BLaER1 (cell line): ENCODE measurements at regions not wholly inside any gene's neighbourhood (a gene's known extent, or its start where the extent isn't known, plus 50 kb on each side); places are given as distances from the start of the nearest gene placed in this dataset.
A peak's percentile ranks its signal among the peaks of the same experiment; 100 is the strongest.

Experiments
- H3K27ac ChIP-seq: shearing (Covaris generic); formaldehyde crosslinking; 2 replicates; pipeline ENCODE4 v1.8.1; 2022
- H3K27me3 ChIP-seq: shearing (Covaris generic); formaldehyde crosslinking; 2 replicates; pipeline ENCODE4 v1.8.1; 2022
- H3K36me3 ChIP-seq: shearing (Covaris generic); formaldehyde crosslinking; 2 replicates; pipeline ENCODE4 v1.8.1; 2022
- H3K4me1 ChIP-seq: shearing (Covaris generic); formaldehyde crosslinking; 2 replicates; pipeline ENCODE4 v1.8.1; 2022
- H3K4me2 ChIP-seq: shearing (Covaris generic); formaldehyde crosslinking; 2 replicates; pipeline ENCODE4 v1.8.1; 2022
- H3K4me3 ChIP-seq: shearing (Covaris generic); formaldehyde crosslinking; 2 replicates; pipeline ENCODE4 v1.8.1; 2022
- H3K9ac ChIP-seq: shearing (Covaris generic); formaldehyde crosslinking; 2 replicates; pipeline ENCODE4 v1.8.1; 2022
- H3K9me3 ChIP-seq: shearing (Covaris generic); formaldehyde crosslinking; 2 replicates; pipeline ENCODE4 v1.8.1; 2022
- H4K20me1 ChIP-seq: shearing (Covaris generic); formaldehyde crosslinking; 2 replicates; pipeline ENCODE4 v1.8.1; 2022
- Cebpa-rat ChIP-seq: shearing (Covaris generic); IDR thresholded peaks from 2 replicates; pipeline ENCODE4 v1.8.1; 2022

- Histone ChIP-seq H3K27me3 (peaks cover 5% of the 10 kb centered on the region; the same call in 1 of the 2 replicates), H3K4me2 (no peak overlapping the region), H4K20me1 (peaks cover 23% of the 10 kb centered on the region; the same call in 1 of the 2 replicates), H3K4me3 (no peak overlapping the region), H3K36me3 (no peaks in the 10 kb centered on the region), H3K9ac (no peak overlapping the region), H3K9me3 (no peaks in the 10 kb centered on the region), H3K27ac (no peak overlapping the region), H3K4me1 (peaks cover 64% of the 10 kb centered on the region)
- TF ChIP-seq Cebpa-rat = no peak
Measured at GRCh38 chr22:49302150-49302460, 525.6 kb downstream of the BRD1 start.

- TF ChIP-seq Cebpa-rat = no peak
- Histone ChIP-seq H4K20me1 (peaks cover 18% of the 10 kb centered on the region; the same call in 1 of the 2 replicates), H3K4me3 (no peak overlapping the region), H3K4me1 (peaks cover 58% of the 10 kb centered on the region), H3K36me3 (no peaks in the 10 kb centered on the region), H3K4me2 (peak overlapping the region; percentile 89), H3K27ac (no peak overlapping the region), H3K9me3 (no peaks in the 10 kb centered on the region), H3K27me3 (peaks cover 5% of the 10 kb centered on the region; the same call in 1 of the 2 replicates), H3K9ac (no peak overlapping the region)
Measured at GRCh38 chr22:49301398-49302149, 526.1 kb downstream of the BRD1 start.

- Histone ChIP-seq H3K9me3 (peaks cover 2% of the 10 kb centered on the region; the same call in 1 of the 2 replicates), H3K4me1 (peaks cover 52% of the 10 kb centered on the region), H4K20me1 (peaks cover 12% of the 10 kb centered on the region; the same call in 1 of the 2 replicates), H3K4me3 (no peak overlapping the region), H3K27me3 (peaks cover 2% of the 10 kb centered on the region; the same call in 1 of the 2 replicates), H3K27ac (no peak overlapping the region), H3K4me2 (peak overlapping the region; percentile 89), H3K9ac (no peak overlapping the region; the same call in 1 of the 2 replicates), H3K36me3 (no peaks in the 10 kb centered on the region)
- TF ChIP-seq Cebpa-rat = no peak
Measured at GRCh38 chr22:49300951-49301397, 526.7 kb downstream of the BRD1 start.

- Histone ChIP-seq H3K27ac (peak overlapping the region; percentile 44; the same call in 1 of the 2 replicates), H3K9me3 (peaks cover 7% of the 10 kb centered on the region; the same call in 1 of the 2 replicates), H3K4me2 (peak overlapping the region; percentile 89), H3K36me3 (no peaks in the 10 kb centered on the region), H3K9ac (no peak overlapping the region; the same call in 1 of the 2 replicates), H3K4me1 (peaks cover 47% of the 10 kb centered on the region), H4K20me1 (peaks cover 6% of the 10 kb centered on the region; the same call in 1 of the 2 replicates), H3K4me3 (no peak overlapping the region), H3K27me3 (no peaks in the 10 kb centered on the region)
- no peak for TF ChIP-seq Cebpa-rat
Measured at GRCh38 chr22:49300241-49300640, 527.4 kb downstream of the BRD1 start.

GRCh38 chr22:49299821-49300231 is 527.8 kb downstream of the BRD1 start:
- H3K36me3 ChIP-seq = no peaks in the 10 kb centered on the region
- no peak overlapping the region for H3K4me3 ChIP-seq
- peaks cover 43% of the 10 kb centered on the region for H3K4me1 ChIP-seq
- no peak for TF ChIP-seq Cebpa-rat
- H3K9me3 ChIP-seq = peaks cover 11% of the 10 kb centered on the region
- H3K9ac ChIP-seq = no peak overlapping the region
- H3K4me2 ChIP-seq = peak overlapping the region; percentile 89
- H4K20me1 ChIP-seq = peaks cover 2% of the 10 kb centered on the region; the same call in 1 of the 2 replicates
- no peaks in the 10 kb centered on the region for H3K27me3 ChIP-seq
- peak overlapping the region; percentile 44; the same call in 1 of the 2 replicates for H3K27ac ChIP-seq

- Histone ChIP-seq H3K4me3 (no peak overlapping the region), H3K9ac (no peak overlapping the region), H3K27ac (peak overlapping the region; percentile 44), H3K4me1 (peaks cover 39% of the 10 kb centered on the region), H3K4me2 (peak overlapping the region; percentile 89), H3K27me3 (no peaks in the 10 kb centered on the region), H3K36me3 (no peaks in the 10 kb centered on the region), H3K9me3 (peaks cover 18% of the 10 kb centered on the region), H4K20me1 (no peaks in the 10 kb centered on the region; the same call in 1 of the 2 replicates)
- TF ChIP-seq Cebpa-rat = no peak
Measured at GRCh38 chr22:49298834-49299750, 528.6 kb downstream of the BRD1 start.

GRCh38 chr22:49297871-49298721 is 529.6 kb downstream of the BRD1 start:
- H3K4me2 ChIP-seq = no peak overlapping the region
- H3K27ac ChIP-seq = no peak overlapping the region
- no peaks in the 10 kb centered on the region for H3K27me3 ChIP-seq
- peaks cover 28% of the 10 kb centered on the region for H3K9me3 ChIP-seq
- H3K4me3 ChIP-seq = no peak overlapping the region
- no peaks in the 10 kb centered on the region for H3K36me3 ChIP-seq
- TF ChIP-seq Cebpa-rat = no peak
- peaks cover 36% of the 10 kb centered on the region for H3K4me1 ChIP-seq
- H3K9ac ChIP-seq = no peak overlapping the region
- no peaks in the 10 kb centered on the region; the same call in 1 of the 2 replicates for H4K20me1 ChIP-seq

- H3K4me2 ChIP-seq = no peak overlapping the region
- no peaks in the 10 kb centered on the region for H3K27me3 ChIP-seq
- H3K36me3 ChIP-seq = no peaks in the 10 kb centered on the region
- no peak overlapping the region for H3K9ac ChIP-seq
- H3K27ac ChIP-seq = no peak overlapping the region
- TF ChIP-seq Cebpa-rat = no peak
- no peak overlapping the region for H3K4me3 ChIP-seq
- H3K4me1 ChIP-seq = peaks cover 37% of the 10 kb centered on the region
- H3K9me3 ChIP-seq = peaks cover 36% of the 10 kb centered on the region
- H4K20me1 ChIP-seq = no peaks in the 10 kb centered on the region
Measured at GRCh38 chr22:49297286-49297870, 530.3 kb downstream of the BRD1 start.

GRCh38 chr22:49296561-49296960 is 531.1 kb downstream of the BRD1 start:
- H3K4me1 ChIP-seq = peaks cover 37% of the 10 kb centered on the region
- peaks cover 36% of the 10 kb centered on the region for H3K9me3 ChIP-seq
- H3K4me3 ChIP-seq = no peak overlapping the region
- H3K27me3 ChIP-seq = no peaks in the 10 kb centered on the region
- no peaks in the 10 kb centered on the region for H3K36me3 ChIP-seq
- no peak overlapping the region for H3K4me2 ChIP-seq
- H3K27ac ChIP-seq = no peak overlapping the region
- no peaks in the 10 kb centered on the region for H4K20me1 ChIP-seq
- TF ChIP-seq Cebpa-rat = no peak
- no peak overlapping the region for H3K9ac ChIP-seq
